Fibroblast of pulmonary artery (primary cell): ENCODE measurements at regions not wholly inside any gene's neighbourhood (a gene's known extent, or its start where the extent isn't known, plus 50 kb on each side); places are given as distances from the start of the nearest gene placed in this dataset.
"Not testable (repeated sequence)": the region's sequence is repeated elsewhere in the genome, so short reads cannot be mapped to it uniquely, and the experiment has no call there.

ENCODE experiments used
- DNase-seq: peaks from one replicate; pipeline ENCODE4 v3.0.0-alpha.2; 2010; ENCODE audit warnings: low read depth
- H3K4me3 ChIP-seq: replicated peaks from 2 replicates; pipeline ENCODE4 v1.5.1; 2011; ENCODE audit warnings: low read depth, mild to moderate bottlenecking, control low read depth, low read length, moderate library complexity
- TF ChIP-seq, protein P1 (sequence below): IDR thresholded peaks from 2 replicates; pipeline ENCODE4 v1.5.1; 2011; ENCODE audit warnings: mild to moderate bottlenecking, control low read depth, low read length, inconsistent platforms; ENCODE audit errors: missing control alignments

DNA sequence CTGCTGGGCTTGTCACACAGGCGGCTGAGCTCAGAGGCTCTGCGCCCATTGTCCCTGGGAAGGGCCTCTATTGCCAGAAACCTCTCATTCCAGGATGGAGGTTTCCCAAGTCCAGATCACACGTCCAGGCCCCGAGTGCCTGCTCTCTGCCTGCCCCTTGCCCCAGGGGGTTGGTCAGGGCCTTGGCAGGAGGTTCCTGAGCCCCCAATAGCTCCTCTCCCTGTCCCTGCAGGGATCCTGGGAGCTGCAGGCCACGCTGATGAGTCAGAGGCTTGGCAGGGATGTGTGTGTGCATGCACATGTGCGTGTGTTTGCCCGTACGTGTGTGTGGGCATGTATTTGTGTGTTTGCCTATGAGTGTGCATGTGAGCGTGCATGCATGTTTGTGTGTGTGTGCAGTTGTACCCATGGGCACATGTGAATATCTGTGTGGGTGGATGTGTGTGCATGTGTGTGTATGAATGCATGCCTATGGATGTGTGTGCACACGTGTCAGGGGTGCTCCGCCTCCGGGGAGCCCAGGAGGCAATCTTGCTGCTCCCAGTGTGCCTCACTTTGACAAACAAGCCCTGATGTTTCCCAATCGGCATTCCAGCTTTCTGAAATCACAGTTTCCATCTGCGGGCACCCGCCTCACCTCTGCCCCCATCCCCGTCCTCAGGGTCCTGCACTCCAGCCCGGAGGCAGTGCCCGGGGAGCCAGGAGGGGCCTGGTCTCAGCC lies 98.4 kb upstream of the GSE1 start:
- TF ChIP-seq, protein P1, sequence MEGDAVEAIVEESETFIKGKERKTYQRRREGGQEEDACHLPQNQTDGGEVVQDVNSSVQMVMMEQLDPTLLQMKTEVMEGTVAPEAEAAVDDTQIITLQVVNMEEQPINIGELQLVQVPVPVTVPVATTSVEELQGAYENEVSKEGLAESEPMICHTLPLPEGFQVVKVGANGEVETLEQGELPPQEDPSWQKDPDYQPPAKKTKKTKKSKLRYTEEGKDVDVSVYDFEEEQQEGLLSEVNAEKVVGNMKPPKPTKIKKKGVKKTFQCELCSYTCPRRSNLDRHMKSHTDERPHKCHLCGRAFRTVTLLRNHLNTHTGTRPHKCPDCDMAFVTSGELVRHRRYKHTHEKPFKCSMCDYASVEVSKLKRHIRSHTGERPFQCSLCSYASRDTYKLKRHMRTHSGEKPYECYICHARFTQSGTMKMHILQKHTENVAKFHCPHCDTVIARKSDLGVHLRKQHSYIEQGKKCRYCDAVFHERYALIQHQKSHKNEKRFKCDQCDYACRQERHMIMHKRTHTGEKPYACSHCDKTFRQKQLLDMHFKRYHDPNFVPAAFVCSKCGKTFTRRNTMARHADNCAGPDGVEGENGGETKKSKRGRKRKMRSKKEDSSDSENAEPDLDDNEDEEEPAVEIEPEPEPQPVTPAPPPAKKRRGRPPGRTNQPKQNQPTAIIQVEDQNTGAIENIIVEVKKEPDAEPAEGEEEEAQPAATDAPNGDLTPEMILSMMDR: no peak
- H3K4me3 ChIP-seq: no peak overlapping the region
- DNase-seq: peak; percentile 90

DNA sequence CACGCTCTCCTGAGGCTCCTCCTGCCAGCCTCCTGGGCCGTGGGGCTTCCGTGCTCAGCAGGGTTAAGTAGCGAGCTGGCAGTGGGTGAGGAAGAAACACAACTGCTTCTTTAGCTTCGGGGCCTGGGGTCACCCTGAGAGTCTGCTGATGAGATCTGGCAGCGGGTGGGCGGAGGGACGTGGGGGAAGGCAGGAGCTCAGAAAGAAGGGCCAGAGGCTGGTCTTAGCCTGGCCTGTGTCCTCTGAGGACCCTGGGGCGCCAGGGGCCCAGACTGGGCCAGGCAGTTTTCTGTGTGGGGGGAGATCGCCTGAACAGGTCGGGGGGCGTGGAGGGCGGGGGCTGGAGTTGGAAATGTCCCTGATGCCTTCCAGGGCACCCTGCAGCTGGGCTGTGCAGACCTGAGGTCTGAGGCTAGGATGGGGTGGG lies 97.8 kb upstream of the GSE1 start:
- DNase-seq: no peak
- H3K4me3 ChIP-seq: no peak overlapping the region
- TF ChIP-seq, protein P1: no peak

DNA sequence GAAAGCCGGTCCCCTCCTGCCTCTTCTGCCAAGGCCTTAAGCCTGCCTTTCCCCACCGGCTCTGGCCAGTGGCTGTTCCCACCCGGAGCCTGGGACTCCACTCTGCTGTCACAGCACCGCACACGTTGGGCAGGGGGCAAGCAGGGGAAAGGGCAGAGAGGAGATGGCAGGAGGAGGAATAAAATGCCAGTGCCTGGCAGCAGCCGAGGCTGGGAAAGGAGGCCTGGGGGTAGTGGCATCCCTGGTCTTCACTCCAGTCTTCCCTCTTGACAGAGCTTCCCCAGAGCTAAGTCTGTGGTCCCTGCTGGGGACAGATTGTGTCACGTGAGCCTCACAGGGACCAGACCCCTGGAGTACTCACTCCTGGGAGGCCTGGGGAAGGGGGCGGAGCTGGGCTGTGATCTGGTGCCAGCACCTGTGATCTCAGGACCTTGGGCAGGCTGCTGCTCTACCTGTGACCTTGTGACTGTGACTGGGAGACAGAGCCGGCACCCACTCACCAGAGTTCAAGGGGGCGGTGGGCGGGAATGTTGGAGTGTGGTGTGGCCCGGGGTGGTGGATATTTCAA lies 97.2 kb upstream of the GSE1 start:
- no peak for DNase-seq
- H3K4me3 ChIP-seq: no peak overlapping the region
- TF ChIP-seq, protein P1: no peak

DNA sequence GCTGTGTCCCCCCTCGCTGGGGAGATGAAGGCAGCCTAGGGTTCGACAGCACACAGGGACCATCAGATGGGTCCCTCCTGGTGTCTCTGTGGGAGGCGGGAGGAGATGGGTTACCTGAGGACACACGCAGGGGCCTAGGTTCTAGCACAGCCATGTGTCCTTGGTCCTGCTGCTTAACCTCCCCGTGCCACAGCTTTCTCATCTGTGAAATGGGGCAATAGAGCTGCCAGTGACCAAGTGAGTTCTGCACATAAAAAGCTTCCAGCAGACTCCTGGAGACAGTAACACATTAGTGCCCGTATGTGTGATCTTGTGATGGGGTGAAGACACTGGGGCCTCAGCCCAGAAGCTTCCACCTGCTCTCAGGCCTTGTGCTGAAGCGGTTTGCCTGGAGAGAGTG lies 96.0 kb upstream of the GSE1 start:
- no peak for DNase-seq
- no peak overlapping the region for H3K4me3 ChIP-seq
- TF ChIP-seq, protein P1: no peak

DNA sequence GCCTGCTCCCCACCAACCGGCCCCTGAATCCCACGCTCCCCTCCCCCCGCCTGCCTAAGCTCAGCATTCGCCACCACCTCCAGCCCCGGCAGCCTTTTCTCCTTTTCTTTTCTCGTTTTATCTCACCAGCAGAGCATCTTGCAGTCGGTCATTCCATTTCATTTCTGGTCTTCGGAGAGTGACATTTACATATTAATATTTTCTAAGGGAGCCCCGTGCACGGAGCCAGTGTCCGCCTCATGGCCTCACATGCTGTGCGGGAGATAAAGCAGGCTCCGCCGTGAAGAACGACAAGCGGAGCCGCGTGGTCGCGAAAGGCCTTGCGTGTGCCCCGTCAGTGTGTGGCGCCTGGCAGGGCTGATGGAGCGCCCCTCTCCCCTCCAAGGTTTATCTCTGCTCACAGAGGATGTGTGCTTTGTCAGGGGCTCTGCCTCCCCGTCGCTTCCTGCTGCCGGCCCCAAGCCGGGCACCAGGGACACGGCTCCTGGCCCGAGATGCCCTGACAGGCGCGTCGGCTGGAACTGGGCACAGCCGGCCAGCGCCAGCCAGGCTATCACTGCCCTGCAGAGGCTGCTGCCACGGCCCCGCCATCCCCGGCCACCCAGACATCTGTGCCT lies 95.5 kb upstream of the GSE1 start:
- TF ChIP-seq, protein P1: no peak
- H3K4me3 ChIP-seq: no peak overlapping the region
- no peak for DNase-seq

DNA sequence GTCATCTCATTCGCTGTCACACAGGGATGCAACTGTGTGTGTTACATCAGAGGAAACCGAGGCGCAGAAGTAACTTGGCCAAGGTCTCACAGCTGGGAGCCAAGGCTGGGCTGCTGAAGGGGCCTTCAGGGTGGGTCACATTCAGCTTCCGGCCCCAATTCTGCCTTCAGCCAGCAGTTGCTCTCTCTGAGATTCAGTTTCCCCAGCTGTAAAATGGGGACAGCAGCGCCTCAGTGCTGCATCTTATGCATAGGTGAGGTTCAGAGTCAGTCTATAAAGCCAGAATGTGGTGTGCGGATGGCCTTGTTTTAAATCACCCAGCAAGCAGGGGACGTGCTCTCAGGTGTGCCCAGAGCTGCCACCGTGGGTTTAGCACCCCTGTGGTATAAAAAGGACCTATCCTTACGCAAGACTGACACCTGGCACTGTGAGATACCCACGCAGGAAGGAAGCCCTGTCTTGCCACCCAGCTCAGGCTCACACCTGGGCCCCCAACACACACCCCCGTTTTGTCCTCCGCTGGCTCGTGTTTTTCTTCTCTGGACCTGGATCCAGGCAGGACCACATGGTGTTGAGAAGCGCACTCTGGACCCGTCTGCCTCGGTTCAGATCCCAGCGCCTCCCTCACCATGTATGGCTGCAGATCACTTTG lies 94.6 kb upstream of the GSE1 start:
- TF ChIP-seq, protein P1: no peak
- no peak for DNase-seq
- no peak overlapping the region for H3K4me3 ChIP-seq

DNA sequence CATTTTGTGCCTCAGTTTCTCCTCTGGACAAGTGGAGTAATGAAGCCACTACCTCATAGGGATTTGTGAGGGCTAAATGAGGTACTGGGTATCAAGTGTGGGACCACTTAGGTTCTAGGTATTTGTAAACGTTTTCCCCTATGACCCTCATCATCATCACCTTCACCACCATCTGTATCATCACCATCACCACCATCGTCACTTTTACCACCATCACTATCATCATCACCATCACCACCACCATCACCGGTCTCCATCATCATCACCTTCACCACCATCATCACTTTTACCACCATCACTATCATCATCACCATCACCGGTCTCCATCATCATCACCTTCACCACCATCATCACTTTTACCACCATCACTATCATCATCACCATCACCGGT lies 94.1 kb upstream of the GSE1 start:
- H3K4me3 ChIP-seq, DNase-seq: not testable (repeated sequence)
